ENCODE measurements at regions not wholly inside any gene's neighbourhood (a gene's known extent, or its start where the extent isn't known, plus 50 kb on each side); places are given as distances from the start of the nearest gene placed in this dataset.
"Not testable (repeated sequence)": the region's sequence is repeated elsewhere in the genome, so short reads cannot be mapped to it uniquely, and the experiment has no call there.

GRCh38 chr6:60252255-60252654 is 2033.8 kb downstream of the KHDRBS2 start:
- DNase-seq = peak in 1 of 2 experiments; percentile 0

- not testable (repeated sequence) for DNase-seq
These were observed 2038.5 kb downstream of the KHDRBS2 start for GRCh38 chr6:60247548-60247947.
